Smooth muscle cell (in vitro differentiated cells): ENCODE measurements at regions not wholly inside any gene's neighbourhood (a gene's known extent, or its start where the extent isn't known, plus 50 kb on each side); places are given as distances from the start of the nearest gene placed in this dataset.

Experiments
- DNase-seq: peaks from one replicate; lab custom pipeline; 2025; ENCODE audit not compliant: unreplicated experiment; lab: John Stamatoyannopoulos, UW
- H2AFZ ChIP-seq: fragments of 200-600 bp; sonication (generic); 2 replicates; pipeline ENCODE4 v1.6.0; 2016; ENCODE audit warnings: antibody characterized with exemption, low read depth, mild to moderate bottlenecking
- H3F3A ChIP-seq: fragments of 200-600 bp; sonication (generic); 2 replicates; pipeline ENCODE4 v1.6.0; 2017; ENCODE audit warnings: antibody characterized with exemption, low read depth
- H3K27ac ChIP-seq: fragments of 200-600 bp; sonication (generic); 2 replicates; pipeline ENCODE4 v1.5.1; 2016; ENCODE audit warnings: low read depth, mild to moderate bottlenecking
- H3K27me3 ChIP-seq: fragments of 200-600 bp; sonication (generic); 2 replicates; pipeline ENCODE4 v1.6.1; 2016; ENCODE audit warnings: low read depth, mild to moderate bottlenecking
- H3K36me3 ChIP-seq: fragments of 200-600 bp; sonication (generic); 2 replicates; pipeline ENCODE4 v1.5.1; 2016; ENCODE audit warnings: low read depth
- H3K4me1 ChIP-seq: fragments of 200-600 bp; sonication (generic); 2 replicates; pipeline ENCODE4 v1.5.1; 2016; ENCODE audit warnings: low read depth
- H3K4me2 ChIP-seq: fragments of 200-600 bp; sonication (generic); 2 replicates; pipeline ENCODE4 v1.6.0; 2016; ENCODE audit warnings: mild to moderate bottlenecking
- H3K4me3 ChIP-seq: fragments of 200-600 bp; sonication (generic); 2 replicates; pipeline ENCODE4 v1.5.1; 2016; ENCODE audit warnings: mild to moderate bottlenecking
- H3K79me2 ChIP-seq: fragments of 200-600 bp; sonication (generic); 2 replicates; pipeline ENCODE4 v1.6.0; 2016; ENCODE audit warnings: low read depth, mild to moderate bottlenecking
- H3K9ac ChIP-seq: fragments of 200-600 bp; sonication (generic); 2 replicates; pipeline ENCODE4 v1.6.0; 2016; ENCODE audit warnings: low read depth
- H3K9me3 ChIP-seq: fragments of 200-600 bp; sonication (generic); replicated peaks from 2 replicates; pipeline ENCODE4 v1.5.1; 2016; ENCODE audit warnings: low read depth
- H4K20me1 ChIP-seq: fragments of 200-600 bp; sonication (generic); 2 replicates; pipeline ENCODE4 v1.6.0; 2016; ENCODE audit warnings: low read depth
- CTCF ChIP-seq: fragments of 200-600 bp; sonication (generic); IDR thresholded peaks from 2 replicates; pipeline ENCODE4 v1.5.1; 2017; ENCODE audit warnings: borderline replicate concordance, mild to moderate bottlenecking, antibody characterized with exemption; ENCODE audit not compliant: insufficient read depth, poor library complexity, severe bottlenecking
- WGBS: methylation state at CpG from one replicate; pipeline ENCODE4 v1.1.7; 2016; ENCODE audit warnings: low lambda C conversion rate; 5-methylcytosine and 5-hydroxymethylcytosine counted together

GRCh38 chrX:81377329-81377728 lies 175.4 kb downstream of the SH3BGRL start:
- no peaks in the 10 kb centered on the region for H3K4me1 ChIP-seq
- no peak overlapping the region for H3K4me2 ChIP-seq
- 50% methylated on average over 2 of the region's 2 CpGs for WGBS
- H3K9me3 ChIP-seq = no peaks in the 10 kb centered on the region
- TF ChIP-seq CTCF = peak; percentile 54
- H3K27ac ChIP-seq = no peak overlapping the region
- no peaks in the 10 kb centered on the region for H4K20me1 ChIP-seq
- H3K4me3 ChIP-seq = no peak overlapping the region
- H3K36me3 ChIP-seq = no peaks in the 10 kb centered on the region
- H3K27me3 ChIP-seq = no peaks in the 10 kb centered on the region
- no peak overlapping the region for H3K9ac ChIP-seq
- no peak overlapping the region for H2AFZ ChIP-seq
- H3K79me2 ChIP-seq = no peaks in the 10 kb centered on the region
- H3F3A ChIP-seq = no peaks in the 10 kb centered on the region
- no peak for DNase-seq

GRCh38 chrX:81378560-81378959 lies 176.7 kb downstream of the SH3BGRL start:
- Histone ChIP-seq H3K4me3 (no peak overlapping the region), H3K27ac (no peak overlapping the region), H4K20me1 (no peaks in the 10 kb centered on the region), H3F3A (no peaks in the 10 kb centered on the region), H3K4me1 (no peaks in the 10 kb centered on the region), H3K9ac (no peak overlapping the region), H3K79me2 (no peaks in the 10 kb centered on the region), H2AFZ (no peak overlapping the region), H3K4me2 (no peak overlapping the region), H3K9me3 (no peaks in the 10 kb centered on the region), H3K27me3 (no peaks in the 10 kb centered on the region), H3K36me3 (no peaks in the 10 kb centered on the region)
- no peak for TF ChIP-seq CTCF
- DNase-seq = no peak
- WGBS = 90% methylated on average over 1 of the region's 1 CpG

- H3K9ac ChIP-seq = no peak overlapping the region
- DNase-seq = no peak
- TF ChIP-seq CTCF = no peak
Observed at GRCh38 chrX:81390237-81390636, 188.3 kb downstream of the SH3BGRL start.

GRCh38 chrX:81392396-81392795 lies 190.5 kb downstream of the SH3BGRL start:
- Histone ChIP-seq H3K9ac (no peak overlapping the region), H3K4me1 (no peaks in the 10 kb centered on the region), H3K79me2 (no peaks in the 10 kb centered on the region), H3F3A (no peaks in the 10 kb centered on the region), H3K4me2 (no peak overlapping the region), H3K4me3 (no peak overlapping the region), H3K36me3 (no peaks in the 10 kb centered on the region), H3K9me3 (no peaks in the 10 kb centered on the region), H2AFZ (no peak overlapping the region), H3K27me3 (no peaks in the 10 kb centered on the region), H4K20me1 (no peaks in the 10 kb centered on the region), H3K27ac (no peak overlapping the region)
- DNase-seq = no peak
- no peak for TF ChIP-seq CTCF

More at GRCh38 chrX:81390237-81390636, 188.3 kb downstream of the SH3BGRL start:
- H3K4me1 ChIP-seq = no peaks in the 10 kb centered on the region
- H3K27ac ChIP-seq = no peak overlapping the region
- H3K79me2 ChIP-seq = no peaks in the 10 kb centered on the region
- no peaks in the 10 kb centered on the region for H3K9me3 ChIP-seq
- no peaks in the 10 kb centered on the region for H3K36me3 ChIP-seq
- H3F3A ChIP-seq = no peaks in the 10 kb centered on the region
- no peaks in the 10 kb centered on the region for H3K27me3 ChIP-seq
- no peak overlapping the region for H3K4me2 ChIP-seq
- no peaks in the 10 kb centered on the region for H4K20me1 ChIP-seq
- H2AFZ ChIP-seq = no peak overlapping the region
- no peak overlapping the region for H3K4me3 ChIP-seq
